NCI-H82 treated with DMSO at 0.1 percent for 48 hours (cell line): ENCODE measurements at regions not wholly inside any gene's neighbourhood (a gene's known extent, or its start where the extent isn't known, plus 50 kb on each side); places are given as distances from the start of the nearest gene placed in this dataset.

Source experiments
- DNase-seq: peaks from one replicate; lab custom pipeline; 2025; ENCODE audit not compliant: unreplicated experiment; lab: John Stamatoyannopoulos, UW

DNA sequence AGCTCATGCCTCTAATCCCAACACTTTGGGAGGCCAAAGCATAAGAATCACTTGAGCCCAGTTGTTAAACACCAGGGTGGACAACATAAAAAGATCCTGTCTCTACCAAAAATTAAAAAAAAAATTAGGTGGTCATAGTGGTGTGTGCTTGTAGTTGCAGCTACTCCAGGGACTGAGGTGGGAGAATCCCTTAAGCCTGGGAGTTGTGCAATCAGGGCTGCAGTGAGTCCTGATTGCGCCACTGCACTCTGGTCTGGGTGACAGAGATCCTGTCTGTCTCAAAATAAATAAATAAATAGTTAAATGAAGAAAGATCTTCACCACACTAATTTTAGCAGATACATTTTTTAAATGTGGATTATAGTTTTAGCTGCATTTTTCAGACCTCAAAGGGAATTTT, 433.2 kb downstream of the MAT2B start:
- DNase-seq: no peak

DNA sequence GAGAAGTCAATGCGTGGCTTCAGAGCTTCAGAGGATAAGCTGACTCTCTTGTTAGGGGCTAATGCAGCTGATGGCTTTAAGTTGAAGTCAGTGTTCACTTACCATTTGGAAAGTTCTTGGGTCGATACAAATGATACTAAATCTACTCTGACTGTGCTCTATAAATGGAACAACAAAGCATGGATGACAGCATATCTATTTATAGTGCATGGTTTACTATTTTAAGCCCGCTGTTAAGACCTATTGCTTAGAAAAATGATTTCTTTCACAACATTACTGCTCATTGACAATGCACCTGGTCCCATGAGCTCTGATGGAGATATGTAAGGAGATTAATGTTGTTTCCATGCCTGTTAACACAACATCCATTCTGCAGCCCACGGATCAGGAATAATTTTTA, 435.7 kb downstream of the MAT2B start:
- DNase-seq: no peak

DNA sequence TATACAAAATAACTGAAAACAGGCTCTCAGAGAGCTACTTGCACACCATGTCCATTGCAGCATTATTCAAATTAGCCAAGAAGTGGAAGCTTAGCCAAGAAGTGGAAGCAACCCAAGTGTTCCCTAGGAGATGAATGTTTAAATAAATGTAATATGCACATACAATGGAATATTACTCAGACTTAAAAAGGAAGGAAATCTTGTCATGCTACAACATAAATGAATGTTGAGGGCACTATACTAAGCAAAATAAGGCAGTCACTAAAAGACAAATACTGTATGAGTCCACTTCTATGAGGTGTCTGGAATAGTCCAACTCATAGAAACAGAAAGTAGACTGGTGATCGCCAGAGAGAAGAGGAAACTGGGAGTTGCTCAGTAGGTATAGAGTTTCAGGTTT, 438.1 kb downstream of the MAT2B start:
- no peak for DNase-seq

DNA sequence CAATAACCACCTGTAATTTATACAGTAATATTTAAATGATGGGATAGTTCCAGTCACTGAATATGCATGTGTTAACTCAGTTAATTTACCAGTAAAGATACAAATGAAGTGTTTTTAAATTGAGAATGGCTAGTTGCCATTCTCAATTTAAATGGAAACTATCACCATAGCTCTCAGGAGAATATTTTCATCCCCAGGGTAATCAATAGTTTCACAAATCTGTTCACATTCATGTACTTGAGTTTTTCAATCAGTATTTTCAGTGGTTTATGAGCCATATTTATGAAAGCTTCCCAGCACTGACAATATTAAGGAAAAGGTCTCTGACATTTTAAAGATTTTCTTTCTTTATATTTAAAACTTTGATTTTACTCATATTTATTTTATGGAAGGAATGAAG, 439.3 kb downstream of the MAT2B start:
- no peak for DNase-seq

DNA sequence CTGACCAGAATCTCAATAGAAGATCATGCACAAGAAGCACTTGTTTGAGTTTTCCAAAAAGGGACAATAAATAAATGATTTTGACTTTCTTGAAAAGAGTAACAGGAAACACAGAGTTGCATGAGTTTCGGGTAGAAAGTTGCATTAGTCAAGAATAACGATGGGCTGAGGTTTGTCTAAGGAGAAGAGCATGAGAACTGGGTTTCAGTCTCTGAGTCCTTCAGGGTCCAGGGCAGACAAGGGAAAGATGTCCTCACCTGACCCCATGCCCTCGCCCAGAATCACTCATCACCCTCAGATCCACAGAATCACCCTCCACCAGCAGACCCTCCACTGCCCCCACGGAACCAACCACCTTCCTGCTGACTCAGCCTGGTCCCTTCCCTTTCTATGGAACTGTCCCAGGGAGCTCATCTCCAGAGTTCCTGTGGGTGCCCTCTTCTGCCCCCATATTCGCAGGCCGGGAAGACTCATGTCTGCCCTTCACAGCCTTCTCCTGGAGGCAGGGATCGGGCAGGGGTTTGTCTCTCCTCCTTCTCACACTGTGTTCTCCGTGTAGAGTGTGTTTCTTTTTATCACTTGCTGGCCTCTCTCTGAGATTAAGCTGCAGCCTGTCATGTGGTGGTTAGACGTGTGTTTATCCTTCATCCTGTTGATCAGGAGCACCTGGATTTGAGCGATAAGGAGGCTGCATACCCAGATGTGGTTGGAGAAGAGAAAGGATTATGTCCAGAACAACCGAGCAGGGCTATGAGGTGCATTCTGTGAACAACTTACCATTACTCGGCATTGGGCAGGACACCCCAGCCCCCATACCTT, 442.6 kb downstream of the MAT2B start:
- DNase-seq: no peak

DNA sequence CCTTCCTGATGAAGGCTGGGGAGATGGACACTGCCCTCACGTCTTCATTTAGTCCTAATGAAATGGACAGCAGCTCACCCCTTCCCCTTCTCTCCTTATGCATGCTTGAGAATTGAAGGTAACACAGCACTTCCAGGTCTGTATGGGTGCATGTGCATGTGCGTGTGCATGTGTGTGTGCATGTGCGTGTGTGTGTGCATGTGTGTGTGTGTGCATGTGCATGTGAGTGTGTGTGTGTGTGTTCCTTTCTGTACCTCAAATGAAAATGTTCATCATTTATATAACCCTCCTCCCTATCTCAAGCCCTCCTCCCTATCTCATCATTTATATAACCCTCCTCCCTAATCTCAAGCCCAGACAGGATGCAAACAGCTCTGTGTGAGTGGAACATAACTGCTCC, 444.8 kb downstream of the MAT2B start:
- DNase-seq: no peak

DNA sequence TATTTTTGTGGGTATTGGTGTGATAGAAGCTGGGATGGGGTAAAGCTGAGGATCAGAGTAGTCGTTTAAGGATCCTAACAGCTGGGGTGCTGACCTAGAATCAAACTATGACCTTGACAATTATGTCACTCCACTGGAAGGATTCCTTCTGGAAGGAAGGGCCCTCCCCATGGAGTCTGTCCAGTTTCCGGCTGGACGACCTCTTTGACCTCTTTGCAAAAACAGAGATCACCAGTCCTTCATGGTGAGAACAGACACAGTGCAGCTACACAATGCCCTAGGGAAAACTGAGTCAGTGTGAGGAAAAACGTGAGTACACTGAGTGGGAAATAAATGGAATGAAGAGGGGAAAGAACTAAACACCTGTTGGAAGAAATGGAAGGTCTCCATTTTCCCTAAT, 445.6 kb downstream of the MAT2B start:
- no peak for DNase-seq

DNA sequence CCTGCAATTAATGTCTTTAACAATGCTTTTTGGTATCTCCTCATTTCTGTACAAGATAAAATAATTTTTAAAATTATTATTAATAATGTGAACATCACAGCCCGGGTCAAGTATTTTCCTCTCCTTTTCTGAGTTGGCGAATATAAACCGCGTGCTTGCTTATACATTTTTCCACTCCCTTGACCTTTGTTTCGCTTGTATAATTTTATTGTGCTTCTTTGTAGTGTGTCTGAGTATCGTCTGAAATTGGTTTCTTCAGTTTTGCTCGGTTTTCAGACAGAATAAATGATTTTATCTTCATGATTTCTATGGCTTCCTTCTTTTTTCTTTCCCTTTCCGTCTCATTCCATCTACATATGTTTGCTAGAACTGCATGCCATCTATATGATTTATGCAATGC, 448.5 kb downstream of the MAT2B start:
- DNase-seq: no peak

DNA sequence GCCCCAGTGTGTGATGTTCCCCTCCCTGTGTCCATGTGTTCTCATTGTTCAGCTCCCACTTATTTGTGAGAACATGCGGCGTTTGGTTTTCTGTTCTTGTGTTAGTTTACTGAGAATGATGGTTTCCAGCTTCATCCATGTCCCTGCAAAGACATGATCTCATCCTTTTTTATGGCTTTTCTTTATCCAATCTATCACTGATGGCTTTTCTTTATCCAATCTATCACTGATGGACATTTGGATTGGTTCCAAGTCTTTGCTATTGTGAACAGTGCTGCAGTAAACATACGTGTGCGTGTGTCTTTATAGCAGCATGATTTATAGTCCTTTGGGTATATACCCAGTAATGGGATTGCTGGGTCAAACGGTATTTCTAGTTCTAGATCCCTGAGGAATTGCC, 455.8 kb downstream of the MAT2B start:
- peak; percentile 13 for DNase-seq

DNA sequence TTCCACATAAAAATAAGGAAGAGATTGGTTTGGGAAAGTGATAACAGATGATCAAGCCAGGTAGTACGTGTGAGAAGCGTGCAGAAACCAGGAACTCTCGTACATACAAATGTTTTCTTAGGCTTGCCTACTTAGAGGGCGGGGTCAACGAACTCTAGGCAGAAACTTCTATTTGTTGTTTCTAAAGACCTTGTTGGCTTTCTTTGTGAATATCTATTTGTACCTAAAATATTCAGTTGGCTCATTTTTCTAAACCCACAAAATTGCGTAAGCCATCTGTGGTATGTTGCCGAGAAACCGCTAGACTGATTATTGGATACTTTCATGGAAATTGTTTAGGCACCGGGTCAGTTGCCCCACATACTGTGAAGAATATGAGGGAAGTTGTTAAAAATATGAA, 458.5 kb downstream of the MAT2B start:
- no peak for DNase-seq

DNA sequence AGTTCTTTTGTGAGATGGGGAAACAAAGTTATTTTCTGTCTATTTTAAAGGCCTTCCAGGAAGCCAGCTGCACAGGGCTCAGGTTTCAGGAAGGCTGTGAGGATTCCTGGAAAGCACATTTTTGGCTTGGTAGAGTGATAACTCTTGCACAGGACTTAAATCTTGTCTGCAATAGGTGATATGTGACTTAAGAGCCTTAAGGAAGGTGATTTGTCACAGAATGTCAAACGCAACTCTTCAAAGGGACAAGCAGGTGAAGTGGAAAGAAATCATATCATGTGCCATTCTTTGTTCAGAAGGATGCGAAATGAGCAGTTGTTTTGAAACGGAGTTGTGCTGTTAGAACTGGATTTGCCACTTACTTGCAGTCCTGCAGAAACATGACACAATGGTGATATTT, 459.3 kb downstream of the MAT2B start:
- DNase-seq: no peak

DNA sequence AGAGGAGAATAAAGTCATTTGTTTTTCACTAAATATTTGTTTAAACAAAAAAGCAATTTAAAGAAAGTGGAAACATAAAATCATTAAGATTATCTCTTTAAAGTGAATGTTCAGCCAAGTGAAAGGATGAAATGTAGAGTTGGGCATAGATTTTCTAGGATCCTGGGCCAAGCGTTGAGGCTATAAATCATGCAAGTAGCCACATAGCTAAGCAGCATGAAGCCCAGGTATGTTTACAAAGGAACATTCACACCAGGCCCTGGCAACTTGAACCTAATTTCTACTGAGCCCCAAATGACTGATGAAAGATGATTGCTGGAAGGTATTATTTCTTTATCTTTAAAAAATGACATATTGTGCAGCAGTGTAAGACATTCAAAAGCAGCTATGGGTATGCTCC, 461.8 kb downstream of the MAT2B start:
- DNase-seq: no peak

DNA sequence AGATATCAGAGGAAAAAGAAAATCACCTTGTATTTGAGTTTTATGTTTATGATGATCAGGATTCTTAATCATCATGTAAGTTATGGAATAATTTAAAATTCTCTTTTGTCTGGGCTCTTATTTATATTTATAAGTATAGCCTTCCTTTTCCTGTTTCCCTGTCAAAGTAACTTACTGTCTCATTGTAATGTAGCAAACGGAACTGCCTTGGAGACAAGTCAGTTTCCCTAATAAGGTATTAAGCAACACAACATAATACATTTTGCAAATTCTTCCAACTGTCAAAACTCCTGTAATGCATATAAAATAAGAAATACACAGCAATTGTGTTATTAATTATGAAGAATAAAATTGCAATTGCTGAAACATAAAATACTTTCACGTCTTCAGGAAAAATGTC, 463.2 kb downstream of the MAT2B start:
- no peak for DNase-seq

DNA sequence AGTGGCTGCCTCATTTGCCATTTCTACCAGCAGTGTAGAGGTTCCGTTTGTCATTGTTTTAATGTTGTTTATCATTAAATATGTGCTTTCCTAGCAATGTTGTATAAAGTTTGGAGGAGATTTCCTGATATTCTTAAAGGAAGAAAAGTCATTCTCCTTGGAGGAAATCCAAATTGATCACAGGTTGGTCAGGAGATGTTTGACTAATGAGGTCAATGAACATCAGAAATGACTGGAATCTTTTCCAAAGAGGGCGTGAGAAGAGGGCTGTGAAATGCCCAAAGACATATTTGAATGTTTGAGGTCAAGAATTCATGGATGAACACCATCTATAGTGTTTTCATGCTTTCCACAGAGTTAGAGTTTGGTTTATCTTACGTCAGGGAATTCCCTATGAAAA, 471.3 kb downstream of the MAT2B start:
- DNase-seq: no peak

DNA sequence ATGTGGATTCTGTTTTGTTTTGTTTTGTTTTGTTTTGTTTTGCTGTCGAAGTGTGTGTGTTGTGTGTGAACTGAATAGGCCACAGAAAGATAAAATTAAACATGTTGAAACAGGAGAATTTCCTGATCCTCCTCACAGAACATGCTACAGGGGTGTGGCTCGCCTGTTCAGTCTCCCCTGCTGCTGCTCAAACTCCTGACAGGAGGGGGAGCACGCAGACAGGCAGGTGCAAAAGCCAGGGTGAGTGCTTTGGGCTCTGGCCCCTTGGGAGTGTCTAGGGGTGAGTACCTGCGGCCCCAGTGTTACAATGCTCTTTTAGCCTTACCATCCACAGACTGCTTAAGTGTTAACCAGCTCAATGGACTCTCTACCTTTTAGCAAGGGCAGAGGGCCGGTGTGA, 473.5 kb downstream of the MAT2B start:
- DNase-seq: no peak

DNA sequence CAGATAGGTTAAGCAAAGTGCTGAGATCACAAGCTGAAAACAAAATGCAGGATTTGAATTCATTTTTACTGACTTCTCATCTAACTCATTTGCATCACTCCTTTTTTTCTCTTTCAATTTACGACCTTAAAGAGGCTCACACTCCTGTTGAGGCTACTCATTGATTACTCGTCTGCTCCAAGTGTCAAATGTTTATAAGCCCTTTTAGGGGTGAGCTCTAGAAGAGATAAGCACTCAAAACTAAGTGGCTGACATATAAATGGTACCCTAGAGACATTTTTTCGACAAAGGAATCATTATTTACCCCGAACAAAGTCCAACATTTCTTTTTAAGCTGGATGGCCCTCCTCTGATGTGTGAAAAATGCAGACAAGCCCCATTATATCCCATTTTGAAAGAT, 483.1 kb downstream of the MAT2B start:
- no peak for DNase-seq

DNA sequence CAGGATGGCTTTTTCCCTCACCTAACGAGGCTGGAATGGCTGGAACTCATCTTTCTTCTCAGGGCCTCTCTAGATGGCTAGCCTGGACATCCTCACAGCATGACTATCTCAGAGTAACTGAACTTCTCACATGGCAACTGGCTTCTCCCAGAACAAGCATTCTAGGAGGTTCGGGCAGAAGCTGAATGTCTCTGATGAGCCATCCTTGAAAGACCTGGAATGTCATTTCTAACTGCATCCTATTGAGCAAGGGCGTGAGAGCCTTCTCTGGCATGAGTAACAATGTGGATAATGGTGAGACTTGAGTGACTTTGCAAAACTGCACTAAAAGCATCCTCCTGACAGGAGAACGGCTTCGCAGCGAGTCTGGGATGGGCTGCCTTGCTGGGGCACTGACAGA, 487.7 kb downstream of the MAT2B start:
- DNase-seq: no peak

DNA sequence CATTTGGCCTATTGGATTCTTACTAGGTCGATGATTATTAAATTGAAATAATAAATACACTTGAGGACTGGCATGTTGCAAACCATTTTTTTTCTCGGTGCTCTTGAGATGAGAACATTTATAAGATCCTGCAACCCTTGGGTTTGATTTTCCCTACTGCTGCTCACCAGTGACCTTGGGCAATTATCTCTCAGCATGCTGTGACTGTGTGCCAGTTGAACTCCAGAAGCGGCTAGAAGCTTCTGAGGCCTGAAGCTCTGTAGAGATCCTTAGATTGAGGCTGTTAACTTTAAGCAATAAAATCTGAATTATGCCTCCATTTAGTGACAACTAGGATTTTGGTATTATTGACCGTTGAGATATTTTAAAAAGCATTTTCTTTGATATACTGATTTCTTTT, 489.8 kb downstream of the MAT2B start:
- no peak for DNase-seq

DNA sequence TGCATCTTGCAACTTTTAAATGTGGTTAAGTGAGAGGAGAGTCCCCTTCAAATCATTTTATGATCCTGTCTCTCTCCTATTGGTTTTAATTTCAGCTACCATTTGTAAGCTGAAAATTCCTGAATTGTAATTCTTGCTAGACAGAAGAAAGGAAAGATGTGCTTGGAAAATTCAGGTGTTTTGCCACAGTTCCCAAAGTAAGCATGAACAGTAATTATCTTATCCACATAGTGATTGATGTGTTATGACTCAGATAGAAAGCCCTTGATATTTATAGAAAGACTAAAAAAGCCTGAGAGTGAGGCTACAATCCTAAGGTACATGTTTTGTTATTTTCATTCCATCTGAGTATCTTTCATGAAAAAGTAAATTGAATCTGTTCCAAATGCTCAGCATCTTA, 492.5 kb downstream of the MAT2B start:
- no peak for DNase-seq

DNA sequence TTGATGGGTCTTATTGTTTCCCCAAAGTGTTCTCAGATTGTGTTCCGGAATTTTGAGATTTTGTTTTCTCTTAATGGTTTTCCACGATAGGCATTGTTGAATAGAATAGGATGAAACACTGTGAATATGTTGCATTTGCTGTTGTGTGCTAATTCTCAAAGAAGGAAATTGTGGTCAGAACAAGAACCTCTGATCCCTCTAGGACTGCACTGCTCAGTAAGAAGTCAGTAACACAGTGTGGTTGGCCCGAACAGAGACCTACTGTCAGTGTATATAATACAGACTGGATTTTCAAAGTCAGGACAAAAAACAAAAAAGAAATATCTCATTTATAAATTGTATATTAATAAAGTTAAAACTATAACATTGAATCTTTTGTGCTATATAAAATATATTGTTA, 494.8 kb downstream of the MAT2B start:
- DNase-seq: no peak

DNA sequence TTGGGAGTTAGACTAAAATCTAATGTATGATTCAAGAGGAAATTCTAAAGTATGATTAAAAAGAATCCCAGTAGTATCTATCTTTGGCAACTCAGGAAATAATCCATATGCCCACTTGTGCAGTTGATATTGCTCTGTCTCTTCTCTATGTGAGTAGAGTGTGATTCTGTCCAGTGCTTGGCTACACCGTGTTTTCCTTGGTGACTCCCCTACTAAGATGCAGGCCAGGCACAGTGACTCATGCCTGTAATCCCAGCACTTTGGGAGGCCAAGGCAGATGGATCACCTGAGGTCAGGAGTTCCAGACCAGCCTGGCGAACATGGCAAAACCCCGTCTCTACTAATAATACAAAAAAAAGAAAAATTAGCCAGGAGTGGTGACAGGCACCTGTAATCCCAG, 495.4 kb downstream of the MAT2B start:
- no peak for DNase-seq

DNA sequence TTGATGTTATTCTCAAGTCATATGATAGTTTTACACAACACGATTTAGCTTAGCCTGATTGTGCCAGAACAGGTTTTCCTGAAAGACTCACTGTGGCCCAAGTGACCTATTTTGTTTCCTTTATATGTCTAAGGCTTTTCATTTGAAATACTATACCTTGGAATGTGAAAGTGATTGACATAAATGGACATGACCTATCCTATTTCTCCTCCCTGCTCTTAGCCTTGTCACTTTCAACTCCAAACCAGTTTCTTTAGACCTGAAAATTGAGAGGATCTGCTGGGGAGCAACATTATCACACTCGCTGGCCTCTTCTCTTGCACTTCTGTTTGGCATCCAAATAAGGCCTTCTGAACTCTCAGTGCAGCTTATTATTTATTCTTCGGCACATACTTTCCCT, 496.8 kb downstream of the MAT2B start:
- DNase-seq: no peak

DNA sequence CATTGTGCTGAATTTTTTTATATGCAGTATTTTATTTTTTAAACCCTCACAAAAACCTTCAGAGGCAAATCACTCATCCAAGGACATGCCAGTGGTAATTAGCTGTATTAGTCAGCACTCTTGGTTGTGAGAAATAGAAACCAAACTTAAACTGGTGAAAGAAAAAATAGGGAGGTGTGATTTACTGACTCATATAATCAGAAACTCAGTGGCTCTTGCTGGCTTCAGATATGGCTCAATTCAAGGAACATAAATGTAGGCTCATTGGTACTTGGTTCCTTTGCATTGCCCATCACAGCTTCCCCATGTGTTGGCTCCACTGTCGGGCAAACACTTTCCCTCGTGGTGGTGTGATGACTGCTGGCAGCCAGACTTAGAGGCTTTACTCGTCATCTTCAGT, 497.2 kb downstream of the MAT2B start:
- no peak for DNase-seq
